ENCODE measurements at regions not wholly inside any gene's neighbourhood (a gene's known extent, or its start where the extent isn't known, plus 50 kb on each side); places are given as distances from the start of the nearest gene placed in this dataset.
"Not testable (repeated sequence)": the region's sequence is repeated elsewhere in the genome, so short reads cannot be mapped to it uniquely, and the experiment has no call there.

GRCh38 chr3:173287361-173287760 is 110.2 kb upstream of the NLGN1 start:
- no peaks in the 10 kb centered on the region for H3K27me3 ChIP-seq (ENCODE audit: insufficient read depth, insufficient read length)
- H3K9ac ChIP-seq (ENCODE audit: insufficient read length, low read depth), result no peak overlapping the region
- no peak for DNase-seq (ENCODE audit: low read depth, low spot score)
- H3K36me3 ChIP-seq (ENCODE audit: insufficient read depth, insufficient read length, low read length), result no peaks in the 10 kb centered on the region
- no peak for TF ChIP-seq YY1 (IDR thresholded peaks at IDR 0.05; ENCODE audit: insufficient read depth, insufficient read length)
- TF ChIP-seq ZNF274 (IDR thresholded peaks at IDR 0.05; ENCODE audit: low read depth, low read length), result no peak
- TF ChIP-seq SUZ12 (IDR thresholded peaks at IDR 0.05; ENCODE audit: extremely low read depth, insufficient read depth, insufficient read length), result no peak
- H3K4me3 ChIP-seq (ENCODE audit: insufficient read length, low read depth), result no peak overlapping the region
- H3K9me3 ChIP-seq (ENCODE audit: insufficient read depth, low read length), result no peaks in the 10 kb centered on the region
- H3K4me1 ChIP-seq (ENCODE audit: insufficient read depth, insufficient read length), result no peaks in the 10 kb centered on the region

- H3K9me3 ChIP-seq (ENCODE audit: insufficient read depth, low read length); H3K4me3 ChIP-seq (ENCODE audit: insufficient read length, low read depth); H3K4me1 ChIP-seq (ENCODE audit: insufficient read depth, insufficient read length); H3K27me3 ChIP-seq (ENCODE audit: insufficient read depth, insufficient read length); H3K9ac ChIP-seq (ENCODE audit: insufficient read length, low read depth); DNase-seq (ENCODE audit: low read depth, low spot score); H3K36me3 ChIP-seq (ENCODE audit: insufficient read depth, insufficient read length, low read length): not testable (repeated sequence)
Observed at GRCh38 chr3:173286507-173286906, 111.0 kb upstream of the NLGN1 start.

GRCh38 chr3:173284301-173284700 is 113.2 kb upstream of the NLGN1 start:
- Histone ChIP-seq H3K36me3 (ENCODE audit: insufficient read depth, insufficient read length, low read length) (no peaks in the 10 kb centered on the region), H3K4me1 (ENCODE audit: insufficient read depth, insufficient read length) (no peaks in the 10 kb centered on the region), H3K4me3 (ENCODE audit: insufficient read length, low read depth) (no peak overlapping the region), H3K9me3 (ENCODE audit: insufficient read depth, low read length) (no peaks in the 10 kb centered on the region), H3K9ac (ENCODE audit: insufficient read length, low read depth) (no peak overlapping the region), H3K27me3 (ENCODE audit: insufficient read depth, insufficient read length) (no peaks in the 10 kb centered on the region)
- TF ChIP-seq SUZ12 (IDR thresholded peaks at IDR 0.05; ENCODE audit: extremely low read depth, insufficient read depth, insufficient read length) (no peak), ZNF274 (IDR thresholded peaks at IDR 0.05; ENCODE audit: low read depth, low read length) (no peak), YY1 (IDR thresholded peaks at IDR 0.05; ENCODE audit: insufficient read depth, insufficient read length) (no peak)
- DNase-seq (ENCODE audit: low read depth, low spot score), result no peak

- TF ChIP-seq SUZ12 (IDR thresholded peaks at IDR 0.05; ENCODE audit: extremely low read depth, insufficient read depth, insufficient read length) (no peak), YY1 (IDR thresholded peaks at IDR 0.05; ENCODE audit: insufficient read depth, insufficient read length) (no peak), ZNF274 (IDR thresholded peaks at IDR 0.05; ENCODE audit: low read depth, low read length) (no peak)
- Histone ChIP-seq H3K27me3 (ENCODE audit: insufficient read depth, insufficient read length) (no peaks in the 10 kb centered on the region), H3K4me3 (ENCODE audit: insufficient read length, low read depth) (no peak overlapping the region), H3K4me1 (ENCODE audit: insufficient read depth, insufficient read length) (no peaks in the 10 kb centered on the region), H3K36me3 (ENCODE audit: insufficient read depth, insufficient read length, low read length) (no peaks in the 10 kb centered on the region), H3K9ac (ENCODE audit: insufficient read length, low read depth) (no peak overlapping the region), H3K9me3 (ENCODE audit: insufficient read depth, low read length) (no peaks in the 10 kb centered on the region)
- peak; percentile 3 for DNase-seq (ENCODE audit: low read depth, low spot score)
Observed at GRCh38 chr3:173275740-173276139, 121.8 kb upstream of the NLGN1 start.

- H3K9me3 ChIP-seq (ENCODE audit: insufficient read depth, low read length), result no peaks in the 10 kb centered on the region
- no peak overlapping the region for H3K9ac ChIP-seq (ENCODE audit: insufficient read length, low read depth)
- H3K27me3 ChIP-seq (ENCODE audit: insufficient read depth, insufficient read length), result no peaks in the 10 kb centered on the region
- DNase-seq (ENCODE audit: low read depth, low spot score), result no peak
- no peaks in the 10 kb centered on the region for H3K36me3 ChIP-seq (ENCODE audit: insufficient read depth, insufficient read length, low read length)
- TF ChIP-seq SUZ12 (IDR thresholded peaks at IDR 0.05; ENCODE audit: extremely low read depth, insufficient read depth, insufficient read length), result no peak
- no peak for TF ChIP-seq ZNF274 (IDR thresholded peaks at IDR 0.05; ENCODE audit: low read depth, low read length)
- no peak for TF ChIP-seq YY1 (IDR thresholded peaks at IDR 0.05; ENCODE audit: insufficient read depth, insufficient read length)
- H3K4me3 ChIP-seq (ENCODE audit: insufficient read length, low read depth), result no peak overlapping the region
- H3K4me1 ChIP-seq (ENCODE audit: insufficient read depth, insufficient read length), result no peaks in the 10 kb centered on the region
Observed at GRCh38 chr3:173273838-173274237, 123.7 kb upstream of the NLGN1 start.

- H3K27me3 ChIP-seq (ENCODE audit: insufficient read depth, insufficient read length), result no peaks in the 10 kb centered on the region
- TF ChIP-seq YY1 (IDR thresholded peaks at IDR 0.05; ENCODE audit: insufficient read depth, insufficient read length), result no peak
- no peak for TF ChIP-seq ZNF274 (IDR thresholded peaks at IDR 0.05; ENCODE audit: low read depth, low read length)
- TF ChIP-seq SUZ12 (IDR thresholded peaks at IDR 0.05; ENCODE audit: extremely low read depth, insufficient read depth, insufficient read length), result no peak
- no peaks in the 10 kb centered on the region for H3K9me3 ChIP-seq (ENCODE audit: insufficient read depth, low read length)
- no peak for DNase-seq (ENCODE audit: low read depth, low spot score)
- no peak overlapping the region for H3K4me3 ChIP-seq (ENCODE audit: insufficient read length, low read depth)
- H3K4me1 ChIP-seq (ENCODE audit: insufficient read depth, insufficient read length), result no peaks in the 10 kb centered on the region
- no peak overlapping the region for H3K9ac ChIP-seq (ENCODE audit: insufficient read length, low read depth)
- no peaks in the 10 kb centered on the region for H3K36me3 ChIP-seq (ENCODE audit: insufficient read depth, insufficient read length, low read length)
Observed at GRCh38 chr3:173268781-173269180, 127.7 kb upstream of the SPATA16 start.

GRCh38 chr3:173267716-173268115 is 126.7 kb upstream of the SPATA16 start:
- TF ChIP-seq YY1 (IDR thresholded peaks at IDR 0.05; ENCODE audit: insufficient read depth, insufficient read length) (no peak), ZNF274 (IDR thresholded peaks at IDR 0.05; ENCODE audit: low read depth, low read length) (no peak), SUZ12 (IDR thresholded peaks at IDR 0.05; ENCODE audit: extremely low read depth, insufficient read depth, insufficient read length) (no peak)
- Histone ChIP-seq H3K4me1 (ENCODE audit: insufficient read depth, insufficient read length) (no peaks in the 10 kb centered on the region), H3K9me3 (ENCODE audit: insufficient read depth, low read length) (no peaks in the 10 kb centered on the region), H3K4me3 (ENCODE audit: insufficient read length, low read depth) (no peak overlapping the region), H3K9ac (ENCODE audit: insufficient read length, low read depth) (no peak overlapping the region), H3K27me3 (ENCODE audit: insufficient read depth, insufficient read length) (no peaks in the 10 kb centered on the region), H3K36me3 (ENCODE audit: insufficient read depth, insufficient read length, low read length) (no peaks in the 10 kb centered on the region)
- no peak for DNase-seq (ENCODE audit: low read depth, low spot score)

- no peaks in the 10 kb centered on the region for H3K9me3 ChIP-seq (ENCODE audit: insufficient read depth, low read length)
- no peaks in the 10 kb centered on the region for H3K4me1 ChIP-seq (ENCODE audit: insufficient read depth, insufficient read length)
- no peaks in the 10 kb centered on the region for H3K36me3 ChIP-seq (ENCODE audit: insufficient read depth, insufficient read length, low read length)
- no peaks in the 10 kb centered on the region for H3K27me3 ChIP-seq (ENCODE audit: insufficient read depth, insufficient read length)
- H3K4me3 ChIP-seq (ENCODE audit: insufficient read length, low read depth), result no peak overlapping the region
- DNase-seq (ENCODE audit: low read depth, low spot score), result no peak
- TF ChIP-seq SUZ12 (IDR thresholded peaks at IDR 0.05; ENCODE audit: extremely low read depth, insufficient read depth, insufficient read length), result no peak
- no peak for TF ChIP-seq YY1 (IDR thresholded peaks at IDR 0.05; ENCODE audit: insufficient read depth, insufficient read length)
- no peak for TF ChIP-seq ZNF274 (IDR thresholded peaks at IDR 0.05; ENCODE audit: low read depth, low read length)
- H3K9ac ChIP-seq (ENCODE audit: insufficient read length, low read depth), result no peak overlapping the region
Observed at GRCh38 chr3:173266441-173266840, 125.4 kb upstream of the SPATA16 start.

All from NT2/D1 (cell line).